Endothelial cell of umbilical vein (primary cell): ENCODE measurements at regions not wholly inside any gene's neighbourhood (a gene's known extent, or its start where the extent isn't known, plus 50 kb on each side); places are given as distances from the start of the nearest gene placed in this dataset.

Experiments
- EZH2 ChIP-seq: IDR thresholded peaks from 2 replicates; pipeline ENCODE4 v1.6.1; 2012; ENCODE audit warnings: borderline replicate concordance, low read depth, mild to moderate bottlenecking, moderate library complexity, low read length, inconsistent platforms; ENCODE audit not compliant: severe bottlenecking
- FOS ChIP-seq: IDR thresholded peaks from 2 replicates; pipeline ENCODE4 v1.6.1; 2011; ENCODE audit warnings: mild to moderate bottlenecking, low read length, moderate library complexity, borderline replicate concordance; ENCODE audit not compliant: insufficient read depth
- POLR2A ChIP-seq: IDR thresholded peaks from 2 replicates; pipeline ENCODE4 v1.6.1; 2012; ENCODE audit warnings: low read depth, mild to moderate bottlenecking, control low read depth, low read length
- POLR2AphosphoS5 ChIP-seq: IDR thresholded peaks from 2 replicates; pipeline ENCODE4 v1.6.1; 2012; ENCODE audit warnings: low read depth, mild to moderate bottlenecking, control low read depth, low read length, moderate library complexity; ENCODE audit not compliant: insufficient read depth
- TF ChIP-seq, protein P1 (sequence below), 2 donors: IDR thresholded peaks; 1 replicate in 1 of 2; 2 replicates in 1 of 2; pipeline ENCODE4 v1.5.1; 2011; ENCODE audit warnings: low read length in 2 of 2, mild to moderate bottlenecking in 2 of 2, moderate library complexity in 2 of 2, control low read depth in 1 of 2, inconsistent platforms in 1 of 2, low read depth in 1 of 2; ENCODE audit not compliant: insufficient read depth in 1 of 2; ENCODE audit errors: extremely low read depth in 1 of 2

DNA sequence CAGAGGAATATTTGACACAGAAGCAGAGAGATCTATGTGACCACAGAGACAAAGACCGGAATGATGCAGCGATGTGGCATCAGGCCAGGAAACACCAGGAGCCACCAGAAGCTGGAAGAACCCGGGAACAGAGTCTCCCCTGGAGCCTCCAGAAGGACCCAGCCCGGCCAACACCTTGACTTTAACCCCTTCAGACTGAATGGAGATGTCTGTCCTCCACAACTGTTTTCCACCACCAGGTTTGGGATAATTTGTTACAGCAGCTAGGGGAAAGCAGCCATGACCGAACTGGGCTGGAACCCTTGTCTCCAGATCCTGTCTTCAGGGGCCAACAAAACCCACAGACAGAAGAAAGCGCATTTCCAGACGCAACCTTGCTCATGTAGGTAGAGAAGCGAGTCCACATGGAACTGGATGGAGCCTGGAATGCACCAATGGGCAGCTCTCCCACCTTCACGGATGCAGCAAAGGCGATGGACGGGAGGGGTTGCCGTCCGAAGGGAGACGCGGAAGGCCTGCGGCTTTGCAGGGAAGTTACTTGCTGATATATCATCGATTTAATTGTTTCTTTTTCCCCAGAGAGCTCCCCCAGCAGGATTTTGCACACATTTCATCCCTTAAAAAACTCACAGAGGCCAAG is 396.6 kb downstream of the NPHP4 start:
- TF ChIP-seq, protein P1, sequence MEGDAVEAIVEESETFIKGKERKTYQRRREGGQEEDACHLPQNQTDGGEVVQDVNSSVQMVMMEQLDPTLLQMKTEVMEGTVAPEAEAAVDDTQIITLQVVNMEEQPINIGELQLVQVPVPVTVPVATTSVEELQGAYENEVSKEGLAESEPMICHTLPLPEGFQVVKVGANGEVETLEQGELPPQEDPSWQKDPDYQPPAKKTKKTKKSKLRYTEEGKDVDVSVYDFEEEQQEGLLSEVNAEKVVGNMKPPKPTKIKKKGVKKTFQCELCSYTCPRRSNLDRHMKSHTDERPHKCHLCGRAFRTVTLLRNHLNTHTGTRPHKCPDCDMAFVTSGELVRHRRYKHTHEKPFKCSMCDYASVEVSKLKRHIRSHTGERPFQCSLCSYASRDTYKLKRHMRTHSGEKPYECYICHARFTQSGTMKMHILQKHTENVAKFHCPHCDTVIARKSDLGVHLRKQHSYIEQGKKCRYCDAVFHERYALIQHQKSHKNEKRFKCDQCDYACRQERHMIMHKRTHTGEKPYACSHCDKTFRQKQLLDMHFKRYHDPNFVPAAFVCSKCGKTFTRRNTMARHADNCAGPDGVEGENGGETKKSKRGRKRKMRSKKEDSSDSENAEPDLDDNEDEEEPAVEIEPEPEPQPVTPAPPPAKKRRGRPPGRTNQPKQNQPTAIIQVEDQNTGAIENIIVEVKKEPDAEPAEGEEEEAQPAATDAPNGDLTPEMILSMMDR (IDR thresholded peaks at IDR 0.05; ENCODE audit: extremely low read depth in 1 of 2, insufficient read depth in 1 of 2, low read depth in 1 of 2, low read length in 2 of 2), result no peak
- TF ChIP-seq EZH2 (no peak), FOS (no peak), POLR2AphosphoS5 (no peak), POLR2A (no peak)
